ENCODE measurements at regions not wholly inside any gene's neighbourhood (a gene's known extent, or its start where the extent isn't known, plus 50 kb on each side); places are given as distances from the start of the nearest gene placed in this dataset.
"Not testable (repeated sequence)": the region's sequence is repeated elsewhere in the genome, so short reads cannot be mapped to it uniquely, and the experiment has no call there.

DNA sequence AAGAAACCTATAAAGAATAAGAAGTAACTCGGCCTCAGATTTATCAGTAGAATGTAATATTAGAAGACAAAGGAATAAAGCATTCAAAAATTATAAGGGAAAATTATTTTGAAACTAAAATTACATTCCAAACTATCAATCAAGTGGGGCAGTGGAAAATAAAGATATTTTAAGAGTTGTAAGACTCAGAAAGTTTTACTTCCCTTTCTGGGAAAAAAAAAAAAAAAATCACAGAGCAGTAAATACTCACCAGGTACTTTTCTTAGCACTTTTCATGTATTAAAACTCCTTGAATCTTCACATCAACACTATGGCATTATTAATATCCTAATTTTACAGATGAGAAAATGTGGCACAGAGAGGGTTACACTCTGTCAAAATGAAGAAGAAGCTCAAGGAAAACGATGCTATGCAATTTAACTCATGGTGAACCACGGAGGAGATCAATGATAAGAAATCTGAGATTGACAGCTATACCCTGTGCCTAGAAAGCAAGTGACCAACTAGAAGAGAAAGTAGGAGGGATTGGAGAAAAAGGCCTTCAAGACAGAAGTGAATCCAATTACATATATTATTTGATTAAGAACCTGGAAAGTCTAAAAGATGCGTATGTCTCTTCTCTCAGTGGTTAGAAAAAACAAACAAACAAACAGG is 238.9 kb upstream of the ID2 start:
- intact Hi-C loops (cut with DNase I; ENCODE audit: low total_unique reads) = no loop called here
- Histone ChIP-seq H3K36me3 (no peaks in the 10 kb centered on the region), H3K27me3 (no peaks in the 10 kb centered on the region), H3K27ac (no peak overlapping the region), H3K9me3 (no peaks in the 10 kb centered on the region), H3K4me3 (no peak overlapping the region), H3K4me1 (peaks cover 0 to 6% (median 2%) of the 10 kb centered on the region in 4 donors)
- DNase-seq = no peak
- WGBS, 2 donors (ENCODE audit: low coverage in 1 of 2) = 56 to 73% methylated on average over 3 to 4 of the region's 4 CpGs
- no peak for TF ChIP-seq POLR2AphosphoS5 (IDR thresholded peaks at IDR 0.05)
- in situ Hi-C loops (cut with MboI; ENCODE audit: low pct_ligation_motif_present in 1 of 4, low pct_unique_long_range_greater_than_20kb in 1 of 4, low sequenced_read_pairs in 3 of 4) = no loop called here

DNA sequence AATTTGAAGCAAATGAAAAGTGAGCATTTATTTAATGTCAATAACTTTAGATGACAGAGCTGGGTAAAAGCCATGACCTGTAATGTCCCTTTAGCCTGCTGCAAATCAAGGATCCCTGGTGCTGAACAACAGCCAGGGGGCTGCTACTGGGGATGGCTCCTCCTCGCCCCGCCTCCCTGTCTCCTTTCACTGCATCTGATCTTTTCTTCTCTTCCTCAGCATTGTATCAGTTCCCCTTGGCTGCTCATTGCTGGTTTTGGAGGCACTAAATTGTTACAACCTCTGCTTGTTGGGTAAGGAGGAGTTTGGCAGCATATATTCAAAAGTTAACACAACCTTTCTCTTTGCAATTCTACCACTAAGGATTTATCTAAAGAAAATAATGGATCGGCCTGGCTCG is 236.3 kb upstream of the ID2 start:
- no peaks in the 10 kb centered on the region for H3K4me1 ChIP-seq
- TF ChIP-seq, protein P1, sequence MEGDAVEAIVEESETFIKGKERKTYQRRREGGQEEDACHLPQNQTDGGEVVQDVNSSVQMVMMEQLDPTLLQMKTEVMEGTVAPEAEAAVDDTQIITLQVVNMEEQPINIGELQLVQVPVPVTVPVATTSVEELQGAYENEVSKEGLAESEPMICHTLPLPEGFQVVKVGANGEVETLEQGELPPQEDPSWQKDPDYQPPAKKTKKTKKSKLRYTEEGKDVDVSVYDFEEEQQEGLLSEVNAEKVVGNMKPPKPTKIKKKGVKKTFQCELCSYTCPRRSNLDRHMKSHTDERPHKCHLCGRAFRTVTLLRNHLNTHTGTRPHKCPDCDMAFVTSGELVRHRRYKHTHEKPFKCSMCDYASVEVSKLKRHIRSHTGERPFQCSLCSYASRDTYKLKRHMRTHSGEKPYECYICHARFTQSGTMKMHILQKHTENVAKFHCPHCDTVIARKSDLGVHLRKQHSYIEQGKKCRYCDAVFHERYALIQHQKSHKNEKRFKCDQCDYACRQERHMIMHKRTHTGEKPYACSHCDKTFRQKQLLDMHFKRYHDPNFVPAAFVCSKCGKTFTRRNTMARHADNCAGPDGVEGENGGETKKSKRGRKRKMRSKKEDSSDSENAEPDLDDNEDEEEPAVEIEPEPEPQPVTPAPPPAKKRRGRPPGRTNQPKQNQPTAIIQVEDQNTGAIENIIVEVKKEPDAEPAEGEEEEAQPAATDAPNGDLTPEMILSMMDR (IDR thresholded peaks at IDR 0.05) = no peak
- TF ChIP-seq EP300 (IDR thresholded peaks at IDR 0.05; ENCODE audit: low read depth) = no peak
- no peak for TF ChIP-seq POLR2A (IDR thresholded peaks at IDR 0.05)
- TF ChIP-seq POLR2AphosphoS5 (IDR thresholded peaks at IDR 0.05) = no peak
- H3K9me3 ChIP-seq = no peaks in the 10 kb centered on the region
- no peak overlapping the region for H3K4me3 ChIP-seq
- 33 to 44% methylated on average over 2 to 4 of the region's 4 CpGs for WGBS, 2 donors (ENCODE audit: low coverage in 1 of 2)
- H3K27ac ChIP-seq = no peak overlapping the region
- no peaks in the 10 kb centered on the region for H3K27me3 ChIP-seq
- in situ Hi-C loops (cut with MboI; ENCODE audit: low pct_ligation_motif_present in 1 of 4, low pct_unique_long_range_greater_than_20kb in 1 of 4, low sequenced_read_pairs in 3 of 4) = no loop called here
- no peak for DNase-seq
- intact Hi-C loops (cut with DNase I; ENCODE audit: low total_unique reads) = no loop called here
- H3K36me3 ChIP-seq = no peaks in the 10 kb centered on the region

DNA sequence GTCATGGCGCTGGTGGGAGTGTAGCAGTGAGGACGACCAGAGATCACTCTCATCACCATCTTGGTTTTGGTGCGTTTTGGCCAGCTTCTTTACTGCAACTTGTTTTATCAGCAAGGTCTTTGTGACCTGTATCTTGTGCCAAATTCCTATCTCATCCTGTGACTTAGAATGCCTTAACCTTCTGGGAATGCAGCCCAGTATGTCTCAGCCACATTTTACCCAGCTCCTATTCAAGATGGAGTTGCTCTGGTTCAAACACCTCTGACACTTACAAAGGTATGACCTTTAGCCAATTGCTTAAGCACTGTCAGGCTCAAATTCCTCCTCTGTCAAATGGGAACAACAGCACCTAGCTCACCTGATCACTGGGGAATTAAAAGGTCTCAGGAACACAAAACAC is 235.1 kb upstream of the ID2 start:
- intact Hi-C loops (cut with DNase I; ENCODE audit: low total_unique reads) = not testable (repeated sequence)

DNA sequence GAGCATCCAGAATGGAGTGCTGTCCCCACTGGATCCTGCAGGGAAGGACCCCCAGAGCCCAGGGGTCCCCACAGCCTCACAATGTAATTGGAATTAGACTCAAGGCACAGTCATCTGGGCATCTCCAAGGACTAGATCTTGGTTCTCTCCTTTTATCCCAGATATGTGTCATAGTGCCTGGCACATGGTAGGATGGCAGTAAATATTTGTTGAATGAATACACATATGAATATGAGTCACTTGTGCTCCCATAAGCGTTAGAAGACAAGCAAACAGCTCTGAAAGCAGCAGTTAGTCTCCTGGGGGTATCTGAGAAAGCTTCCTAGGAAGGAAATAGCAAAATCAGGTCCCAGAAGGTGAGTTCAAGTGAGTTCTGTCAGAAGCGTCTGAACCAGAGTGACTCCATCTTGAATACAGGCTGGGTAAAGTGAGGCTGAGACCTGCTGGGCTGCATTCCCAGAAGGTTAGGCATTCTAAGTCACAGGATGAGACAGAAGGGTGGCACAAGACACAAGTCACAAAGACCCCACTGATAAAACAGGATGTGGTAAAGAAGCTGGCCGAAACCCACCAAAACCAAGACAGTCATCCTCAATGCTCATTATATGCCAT is 234.1 kb upstream of the ID2 start:
- Histone ChIP-seq H3K27me3 (no peaks in the 10 kb centered on the region), H3K9me3 (no peaks in the 10 kb centered on the region), H3K36me3 (no peaks in the 10 kb centered on the region), H3K4me1 (peaks cover 0 to under 1% (median 0%) of the 10 kb centered on the region in 4 donors), H3K4me3 (no peak overlapping the region), H3K27ac (no peak overlapping the region)
- TF ChIP-seq, protein P1 (IDR thresholded peaks at IDR 0.05) = no peak
- TF ChIP-seq POLR2AphosphoS5 (IDR thresholded peaks at IDR 0.05) (no peak), EP300 (IDR thresholded peaks at IDR 0.05; ENCODE audit: low read depth) (no peak), POLR2A (IDR thresholded peaks at IDR 0.05) (no peak)
- in situ Hi-C loops (cut with MboI; ENCODE audit: low pct_ligation_motif_present in 1 of 4, low pct_unique_long_range_greater_than_20kb in 1 of 4, low sequenced_read_pairs in 3 of 4) = no loop called here
- intact Hi-C loops (cut with DNase I; ENCODE audit: low total_unique reads) = no loop called here
- no peak for DNase-seq
- WGBS, 2 donors (ENCODE audit: low coverage in 1 of 2) = 70 to 80% methylated on average over 2 to 3 of the region's 3 CpGs

More for the DNA sequence above, 235.1 kb upstream of the ID2 start:
- H3K4me3 ChIP-seq; H3K4me1 ChIP-seq; H3K27me3 ChIP-seq; DNase-seq; in situ Hi-C loops (cut with MboI; ENCODE audit: low pct_ligation_motif_present in 1 of 4, low pct_unique_long_range_greater_than_20kb in 1 of 4, low sequenced_read_pairs in 3 of 4); H3K27ac ChIP-seq; H3K36me3 ChIP-seq; H3K9me3 ChIP-seq: not testable (repeated sequence)
- WGBS, 2 donors (ENCODE audit: low coverage in 1 of 2) = 86% methylated on average over 3 of the region's 3 CpGs; no CpG with 5 or more reads in 1 of the 2 donors

DNA sequence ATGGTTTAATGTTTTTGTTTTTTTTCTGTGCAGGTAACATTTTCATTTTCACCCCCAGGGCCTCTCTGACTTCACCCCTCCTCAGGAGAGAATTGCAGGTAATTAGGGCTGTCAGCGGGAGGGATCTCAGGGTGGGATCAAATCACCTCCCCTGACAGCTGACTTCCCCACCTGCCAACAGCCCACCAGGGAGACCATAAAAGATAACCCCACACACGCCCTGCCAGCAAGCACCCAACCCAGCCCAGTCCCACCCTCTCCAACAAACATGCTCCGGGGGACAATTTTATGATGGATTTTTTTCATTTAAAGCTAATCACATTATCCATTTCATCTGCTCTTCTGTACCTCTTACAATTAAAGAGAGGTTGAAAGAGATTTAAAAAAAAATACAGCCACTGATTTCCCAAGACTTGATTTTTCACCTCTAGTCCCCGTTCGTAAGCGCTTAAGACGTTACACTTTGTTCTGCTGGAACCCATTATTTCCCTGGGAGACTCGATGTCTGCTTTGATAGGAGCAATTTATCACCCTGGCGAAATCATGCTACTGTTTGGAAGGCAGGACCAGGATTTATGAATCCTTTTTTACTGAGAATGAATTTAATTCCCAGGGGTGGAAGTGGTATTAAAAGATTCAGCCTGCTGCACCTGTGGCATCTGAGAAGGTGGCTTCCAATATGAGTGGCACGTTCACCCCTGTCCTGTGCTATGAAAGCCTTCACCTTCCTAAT is 232.9 kb upstream of the ID2 start:
- 71 to 80% methylated on average over 8 to 10 of the region's 10 CpGs for WGBS, 2 donors (ENCODE audit: low coverage in 1 of 2)

More for the DNA sequence above, 232.9 kb upstream of the ID2 start:
- no peaks in the 10 kb centered on the region for H3K27me3 ChIP-seq
- TF ChIP-seq, protein P1 (IDR thresholded peaks at IDR 0.05) = no peak
- TF ChIP-seq POLR2A (IDR thresholded peaks at IDR 0.05) = no peak
- no peak for TF ChIP-seq POLR2AphosphoS5 (IDR thresholded peaks at IDR 0.05)
- no peak for TF ChIP-seq EP300 (IDR thresholded peaks at IDR 0.05; ENCODE audit: low read depth)
- no peaks in the 10 kb centered on the region for H3K9me3 ChIP-seq
- H3K4me3 ChIP-seq = no peak overlapping the region
- no peaks in the 10 kb centered on the region for H3K36me3 ChIP-seq
- in situ Hi-C loops (cut with MboI; ENCODE audit: low pct_ligation_motif_present in 1 of 4, low pct_unique_long_range_greater_than_20kb in 1 of 4, low sequenced_read_pairs in 3 of 4) = no loop called here
- no peak for DNase-seq
- intact Hi-C loops (cut with DNase I; ENCODE audit: low total_unique reads) = no loop called here
- H3K4me1 ChIP-seq = peaks cover 0 to 6% (median 3%) of the 10 kb centered on the region in 4 donors
- no peak overlapping the region for H3K27ac ChIP-seq
